Gastroesophageal sphincter (tissue), 3 donors: ENCODE measurements at regions not wholly inside any gene's neighbourhood (a gene's known extent, or its start where the extent isn't known, plus 50 kb on each side); places are given as distances from the start of the nearest gene placed in this dataset.

ENCODE experiments used
- CTCF ChIP-seq, 4 experiments: fragments of 200-600 bp in 2 of 4; fragments of 450-650 bp in 2 of 4; sonication (generic) in 1 of 4; IDR thresholded peaks; one replicate each; pipeline ENCODE4 v1.5.1; 2017 to 2019; ENCODE audit warnings: antibody characterized with exemption in 4 of 4, mild to moderate bottlenecking in 2 of 4, moderate library complexity in 2 of 4
- POLR2A ChIP-seq, 2 donors: fragments of 450-650 bp; IDR thresholded peaks; one replicate each; pipeline ENCODE4 v1.6.1; 2017; ENCODE audit warnings: antibody characterized with exemption in 2 of 2, mild to moderate bottlenecking in 2 of 2, moderate library complexity in 1 of 2

- TF ChIP-seq CTCF (IDR thresholded peaks at IDR 0.05) (no peak), POLR2A (IDR thresholded peaks at IDR 0.05) (no peak)
These were observed 383.6 kb upstream of the CDH6 start for GRCh38 chr5:30809933-30810332.
